Stimulated activated naive B cell treated with anti-CD40 and anti-IgM and Interleukin-4, amounts not matched to agents 10 μg/mL and 1 μg/mL and 100 μg/mL, for 72 hours (primary cell): ENCODE measurements at regions not wholly inside any gene's neighbourhood (a gene's known extent, or its start where the extent isn't known, plus 50 kb on each side); places are given as distances from the start of the nearest gene placed in this dataset.
"Not testable (repeated sequence)": the region's sequence is repeated elsewhere in the genome, so short reads cannot be mapped to it uniquely, and the experiment has no call there.

Source experiments
- ATAC-seq, 2 donors: fragments of 150-1000 bp; cut with Tn5 transposase; replicated peaks; 2 replicates each; pipeline ENCODE4 v1.10.0; 2021; ENCODE audit warnings: moderate library complexity in 1 of 2
- DNase-seq: peaks from one replicate; pipeline ENCODE4 v3.0.0; 2021
- H3K27ac Mint-ChIP-seq: one replicate; pipeline ENCODE4 v1.8.0; 2022; ENCODE audit warnings: mild to moderate bottlenecking, mixed read lengths
- H3K27me3 Mint-ChIP-seq, 2 donors: one replicate each; pipeline ENCODE4 v1.8.0; 2022; ENCODE audit warnings: mixed read lengths in 2 of 2
- H3K36me3 Mint-ChIP-seq, 2 donors: one replicate each; pipeline ENCODE4 v1.8.0; 2022; ENCODE audit warnings: mixed read lengths in 2 of 2, mild to moderate bottlenecking in 1 of 2
- H3K4me1 Mint-ChIP-seq, 2 donors: one replicate each; pipeline ENCODE4 v1.8.0; 2022; ENCODE audit warnings: mixed read lengths in 2 of 2, mild to moderate bottlenecking in 1 of 2
- H3K4me3 Mint-ChIP-seq, 2 donors: one replicate each; pipeline ENCODE4 v1.8.0; 2022; ENCODE audit warnings: mild to moderate bottlenecking in 2 of 2, mixed read lengths in 2 of 2, moderate library complexity in 1 of 2
- H3K9me3 Mint-ChIP-seq, 2 donors: one replicate each; pipeline ENCODE4 v1.8.0; 2022; ENCODE audit warnings: mixed read lengths in 2 of 2, mild to moderate bottlenecking in 1 of 2

- Mint-ChIP-seq H3K4me3 (no peak overlapping the region), H3K36me3 (no peaks in the 10 kb centered on the region), H3K9me3 (peaks cover 1 to 5% of the 10 kb centered on the region in 2 donors), H3K4me1 (no peaks in the 10 kb centered on the region), H3K27ac (no peak overlapping the region), H3K27me3 (no peaks in the 10 kb centered on the region)
- ATAC-seq (no peak), DNase-seq (no peak)
Observed at GRCh38 chr13:82118589-82118988, 1763.7 kb downstream of the SLITRK1 start.

- Mint-ChIP-seq H3K9me3 (peaks cover 0 to 5% of the 10 kb centered on the region in 2 donors), H3K27me3 (no peaks in the 10 kb centered on the region), H3K4me1 (no peaks in the 10 kb centered on the region), H3K4me3 (no peak overlapping the region), H3K36me3 (no peaks in the 10 kb centered on the region), H3K27ac (no peak overlapping the region)
- no peak for ATAC-seq
- no peak for DNase-seq
Observed at GRCh38 chr13:82116422-82116989, 1765.8 kb downstream of the SLITRK1 start.

DNA sequence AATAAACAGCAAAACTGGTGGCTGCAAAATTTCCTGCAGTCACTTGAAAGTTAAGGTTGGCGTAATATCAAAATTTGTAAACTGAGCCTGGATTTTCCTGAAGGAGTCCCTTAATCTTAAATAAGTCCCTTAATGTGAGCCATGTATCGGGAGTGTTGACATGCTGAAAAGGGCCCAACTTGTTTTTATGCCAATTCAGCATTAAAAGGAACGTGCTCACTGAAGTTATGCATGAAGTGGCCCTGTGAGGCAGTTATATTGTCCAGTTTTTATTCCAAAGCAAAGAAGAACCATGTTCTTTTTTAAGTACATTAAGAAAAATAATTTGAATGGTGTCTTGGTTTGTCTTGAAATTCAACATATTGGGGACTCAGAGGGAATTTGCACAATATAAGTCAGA lies 1766.9 kb downstream of the SLITRK1 start:
- Mint-ChIP-seq H3K27me3 (no peaks in the 10 kb centered on the region), H3K9me3 (peaks cover 0 to 12% of the 10 kb centered on the region in 2 donors)

GRCh38 chr13:82096256-82096655 lies 1755.3 kb upstream of the SPRY2 start:
- ATAC-seq (no peak), DNase-seq (no peak)
- Mint-ChIP-seq H3K27me3 (no peaks in the 10 kb centered on the region), H3K4me3 (no peak overlapping the region), H3K36me3 (no peaks in the 10 kb centered on the region), H3K9me3 (peaks cover 0 to 9% of the 10 kb centered on the region in 2 donors), H3K27ac (no peak overlapping the region), H3K4me1 (no peaks in the 10 kb centered on the region)

More for the DNA sequence above, 1766.9 kb downstream of the SLITRK1 start:
- ATAC-seq, result no peak
- H3K4me1 Mint-ChIP-seq, result no peaks in the 10 kb centered on the region
- H3K4me3 Mint-ChIP-seq, result no peak overlapping the region
- no peaks in the 10 kb centered on the region for H3K36me3 Mint-ChIP-seq
- H3K27ac Mint-ChIP-seq, result no peak overlapping the region
- no peak for DNase-seq

GRCh38 chr13:82092312-82092711 lies 1751.4 kb upstream of the SPRY2 start:
- Mint-ChIP-seq H3K4me1 (no peaks in the 10 kb centered on the region), H3K36me3 (no peaks in the 10 kb centered on the region), H3K4me3 (no peak overlapping the region), H3K27me3 (no peaks in the 10 kb centered on the region), H3K27ac (no peak overlapping the region), H3K9me3 (peaks cover 0 to 10% of the 10 kb centered on the region in 2 donors)
- no peak for DNase-seq
- no peak for ATAC-seq

DNA sequence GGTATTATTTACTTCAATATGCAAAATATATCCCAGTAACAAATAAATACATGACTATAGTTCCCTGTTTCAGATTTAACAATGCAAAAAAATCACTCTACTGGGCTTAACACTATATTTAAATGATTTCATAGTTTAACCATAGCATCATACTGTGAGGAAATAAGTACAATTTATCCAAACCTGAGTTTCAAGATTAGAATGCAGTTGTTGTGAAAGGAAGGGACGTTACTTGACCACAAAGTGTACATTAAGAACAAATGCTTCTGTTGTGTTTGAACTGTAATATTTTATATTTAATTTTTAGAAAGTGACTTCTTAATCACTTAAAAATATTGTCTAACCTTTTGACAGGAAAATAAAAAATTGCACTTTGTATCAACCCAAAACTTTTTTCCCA lies 1747.9 kb upstream of the SPRY2 start:
- DNase-seq (no peak), ATAC-seq (no peak)
- H3K36me3 Mint-ChIP-seq, result no peaks in the 10 kb centered on the region
- peaks cover 0 to 6% of the 10 kb centered on the region in 2 donors for H3K9me3 Mint-ChIP-seq
- no peak overlapping the region for H3K27ac Mint-ChIP-seq
- H3K27me3 Mint-ChIP-seq, result no peaks in the 10 kb centered on the region
- no peaks in the 10 kb centered on the region for H3K4me1 Mint-ChIP-seq
- no peak overlapping the region for H3K4me3 Mint-ChIP-seq

DNA sequence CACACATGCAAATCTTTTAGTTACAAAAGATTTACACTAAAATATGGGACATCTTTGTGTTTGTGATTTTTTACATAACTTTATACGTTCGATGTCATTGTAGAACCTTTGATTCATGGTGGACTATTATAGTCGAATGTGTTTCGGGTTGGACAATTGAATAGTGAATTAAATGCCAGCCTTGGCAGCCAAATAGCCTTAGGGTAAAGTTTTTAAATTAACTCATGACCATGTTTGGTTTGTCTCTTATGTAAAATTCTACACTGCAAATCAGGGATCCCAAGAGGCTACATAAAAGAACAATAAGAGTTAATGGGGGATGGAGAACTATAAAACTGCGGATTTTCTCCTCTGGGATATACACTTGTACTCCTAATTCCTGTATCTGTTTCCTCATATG lies 1735.6 kb upstream of the SPRY2 start:
- no peaks in the 10 kb centered on the region for H3K36me3 Mint-ChIP-seq
- peaks cover 3 to 4% of the 10 kb centered on the region in 2 donors for H3K9me3 Mint-ChIP-seq
- H3K4me1 Mint-ChIP-seq, result no peaks in the 10 kb centered on the region

DNA sequence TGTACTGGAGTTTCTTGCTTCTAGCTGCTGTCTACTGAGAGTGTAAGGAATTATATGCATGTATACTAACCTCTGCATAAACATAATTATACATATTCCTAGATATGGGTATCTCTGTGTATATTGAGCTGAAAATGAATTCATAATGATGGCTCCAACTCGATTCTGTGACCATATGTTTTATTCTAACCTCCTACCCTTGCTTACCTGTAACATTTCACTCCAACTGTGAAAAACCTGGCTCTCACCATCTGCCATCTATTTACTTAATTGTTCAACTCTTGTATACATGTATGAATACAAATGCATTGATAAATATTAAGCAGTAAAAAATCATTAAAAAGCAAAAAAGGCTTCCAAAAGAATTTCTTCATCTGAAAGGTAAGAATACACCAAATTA lies 1729.5 kb upstream of the SPRY2 start:
- no peak overlapping the region for H3K27ac Mint-ChIP-seq
- ATAC-seq, result no peak
- H3K36me3 Mint-ChIP-seq, result no peaks in the 10 kb centered on the region
- no peak overlapping the region for H3K4me3 Mint-ChIP-seq
- no peaks in the 10 kb centered on the region for H3K4me1 Mint-ChIP-seq
- peaks cover 3 to 4% of the 10 kb centered on the region in 2 donors for H3K9me3 Mint-ChIP-seq
- no peak for DNase-seq
- H3K27me3 Mint-ChIP-seq, result no peaks in the 10 kb centered on the region

More for the DNA sequence above, 1735.6 kb upstream of the SPRY2 start:
- Mint-ChIP-seq H3K27me3 (no peaks in the 10 kb centered on the region), H3K4me3 (no peak overlapping the region), H3K27ac (no peak overlapping the region)
- no peak for ATAC-seq
- no peak for DNase-seq

DNA sequence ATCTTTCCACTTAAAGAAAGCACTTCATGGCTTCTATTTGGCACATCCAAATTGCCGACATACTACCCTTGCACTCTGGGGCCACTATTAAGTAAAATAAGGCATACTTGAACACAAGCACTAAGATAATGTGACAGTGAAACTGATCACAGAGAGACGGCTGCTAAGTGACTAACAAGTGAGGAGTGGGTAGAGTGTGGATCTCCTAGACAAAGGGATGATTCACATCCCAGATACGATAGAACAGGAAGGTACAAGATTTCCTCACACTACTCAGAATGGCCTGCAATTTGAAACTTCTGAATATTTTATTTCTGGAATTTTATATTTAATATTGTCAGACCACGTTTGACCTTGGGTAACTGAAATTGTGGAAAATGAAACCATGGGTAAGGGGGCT lies 1721.8 kb upstream of the SPRY2 start:
- Mint-ChIP-seq H3K27me3 (no peaks in the 10 kb centered on the region), H3K9me3 (peaks cover 4 to 5% of the 10 kb centered on the region in 2 donors), H3K27ac (no peak overlapping the region), H3K36me3 (no peaks in the 10 kb centered on the region), H3K4me3 (no peak overlapping the region), H3K4me1 (no peaks in the 10 kb centered on the region)
- no peak for DNase-seq
- no peak for ATAC-seq

DNA sequence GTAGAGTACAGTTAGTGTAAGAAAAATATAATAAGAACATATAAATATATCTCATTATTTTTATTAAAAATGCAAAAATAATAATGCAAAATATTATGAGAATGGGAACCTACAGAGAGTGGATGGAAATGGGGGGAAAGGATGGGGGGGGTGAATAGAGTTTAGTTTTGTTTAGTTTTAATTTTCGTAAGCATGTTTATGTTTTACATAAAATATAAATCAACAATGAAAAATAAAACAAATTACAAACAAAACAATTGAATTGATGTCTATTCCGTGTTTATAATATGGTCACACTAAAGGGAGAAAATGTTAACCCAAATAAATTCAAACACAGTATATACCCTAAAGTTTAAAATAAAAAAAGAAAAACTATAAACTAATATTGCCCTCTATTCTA lies 1717.4 kb upstream of the SPRY2 start:
- Mint-ChIP-seq H3K27me3 (no peaks in the 10 kb centered on the region), H3K36me3 (no peaks in the 10 kb centered on the region), H3K4me1 (no peaks in the 10 kb centered on the region), H3K4me3 (no peak overlapping the region), H3K9me3 (peaks cover 3 to 8% of the 10 kb centered on the region in 2 donors), H3K27ac (no peak overlapping the region)
- DNase-seq, result no peak
- no peak for ATAC-seq

DNA sequence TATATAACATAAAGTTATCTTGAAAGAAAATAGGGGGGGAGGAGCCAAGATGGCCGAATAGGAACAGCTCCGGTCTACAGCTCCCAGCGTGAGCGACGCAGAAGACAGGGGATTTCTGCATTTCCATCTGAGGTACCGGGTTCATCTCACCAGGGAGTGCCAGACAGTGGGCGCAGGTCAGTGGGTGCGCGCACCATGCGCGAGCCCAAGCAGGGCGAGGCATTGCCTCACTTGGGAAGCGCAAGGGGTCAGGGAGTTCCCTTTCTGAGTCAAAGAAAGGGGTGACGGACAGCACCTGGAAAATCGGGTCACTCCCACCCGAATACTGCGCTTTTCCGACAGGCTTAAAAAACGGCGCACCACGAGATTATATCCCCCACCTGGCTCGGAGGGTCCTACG lies 1704.4 kb upstream of the SPRY2 start:
- H3K36me3 Mint-ChIP-seq, DNase-seq, H3K4me3 Mint-ChIP-seq, H3K27me3 Mint-ChIP-seq, ATAC-seq, H3K9me3 Mint-ChIP-seq, H3K27ac Mint-ChIP-seq, H3K4me1 Mint-ChIP-seq: not testable (repeated sequence)

GRCh38 chr13:82036602-82037001 lies 1695.7 kb upstream of the SPRY2 start:
- DNase-seq, result no peak
- no peaks in the 10 kb centered on the region for H3K4me1 Mint-ChIP-seq
- ATAC-seq, result no peak
- no peak overlapping the region for H3K27ac Mint-ChIP-seq
- no peaks in the 10 kb centered on the region for H3K36me3 Mint-ChIP-seq
- H3K9me3 Mint-ChIP-seq, result peaks cover 0 to 3% of the 10 kb centered on the region in 2 donors
- H3K27me3 Mint-ChIP-seq, result no peaks in the 10 kb centered on the region
- no peak overlapping the region for H3K4me3 Mint-ChIP-seq

DNA sequence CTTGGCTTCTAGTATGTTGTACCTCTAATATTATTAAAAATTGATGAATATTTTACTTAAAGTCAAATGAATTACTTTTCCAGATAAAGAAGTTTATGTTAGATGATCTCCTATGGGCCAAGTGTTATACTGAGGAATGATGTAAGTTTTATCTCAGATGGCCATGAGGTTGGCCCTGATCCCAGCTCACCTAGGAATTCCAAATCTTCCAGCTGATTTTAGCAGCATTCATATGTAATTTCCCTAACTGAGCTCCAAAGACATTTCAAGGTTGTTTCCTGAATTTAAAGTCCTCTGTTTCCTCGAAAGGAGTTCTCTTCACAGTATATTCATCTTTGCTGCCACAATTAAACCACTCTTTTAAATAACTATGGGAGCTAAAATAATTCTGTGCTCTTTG lies 1670.4 kb upstream of the SPRY2 start:
- H3K36me3 Mint-ChIP-seq, result no peaks in the 10 kb centered on the region
- no peaks in the 10 kb centered on the region for H3K9me3 Mint-ChIP-seq
- H3K27ac Mint-ChIP-seq, result no peak overlapping the region
- ATAC-seq, result no peak
- no peak for DNase-seq
- no peaks in the 10 kb centered on the region for H3K4me1 Mint-ChIP-seq
- no peak overlapping the region for H3K4me3 Mint-ChIP-seq
- no peaks in the 10 kb centered on the region for H3K27me3 Mint-ChIP-seq

DNA sequence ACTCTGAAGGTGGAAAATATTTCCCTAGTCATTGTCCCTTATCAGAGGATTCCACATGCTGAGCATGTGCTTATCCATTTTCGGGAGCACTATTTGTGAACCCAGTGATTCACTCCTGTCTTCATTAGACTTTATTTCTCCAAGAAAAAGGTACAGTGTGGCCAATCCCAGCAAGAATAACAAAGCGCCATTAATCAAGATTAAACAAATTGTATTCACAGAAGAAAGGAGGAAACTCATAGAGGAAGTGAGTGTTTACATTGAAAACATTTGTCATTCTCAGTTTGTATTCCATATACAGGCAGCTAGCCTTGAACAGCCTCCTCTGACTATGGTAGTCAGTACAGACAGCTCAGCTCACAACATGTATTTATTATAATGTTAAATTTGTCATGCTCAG lies 1669.9 kb upstream of the SPRY2 start:
- no peak for DNase-seq
- H3K27me3 Mint-ChIP-seq, result no peaks in the 10 kb centered on the region
- no peak overlapping the region for H3K27ac Mint-ChIP-seq
- H3K4me3 Mint-ChIP-seq, result no peak overlapping the region
- H3K4me1 Mint-ChIP-seq, result no peaks in the 10 kb centered on the region
- no peak for ATAC-seq
- no peaks in the 10 kb centered on the region for H3K9me3 Mint-ChIP-seq
- H3K36me3 Mint-ChIP-seq, result no peaks in the 10 kb centered on the region

- Mint-ChIP-seq H3K9me3 (no peaks in the 10 kb centered on the region), H3K4me1 (no peaks in the 10 kb centered on the region), H3K36me3 (no peaks in the 10 kb centered on the region), H3K27me3 (no peaks in the 10 kb centered on the region), H3K27ac (no peak overlapping the region), H3K4me3 (no peak overlapping the region)
- ATAC-seq (no peak), DNase-seq (no peak)
Observed at GRCh38 chr13:82002710-82003109, 1661.8 kb upstream of the SPRY2 start.

GRCh38 chr13:81995316-81995715 lies 1654.4 kb upstream of the SPRY2 start:
- Mint-ChIP-seq H3K9me3 (peaks cover 0 to 1% of the 10 kb centered on the region in 2 donors), H3K4me1 (no peaks in the 10 kb centered on the region), H3K27ac (no peak overlapping the region), H3K36me3 (no peaks in the 10 kb centered on the region), H3K27me3 (no peaks in the 10 kb centered on the region), H3K4me3 (no peak overlapping the region)
- no peak for ATAC-seq
- DNase-seq, result no peak
